HEK293 (cell line): ENCODE measurements at regions not wholly inside any gene's neighbourhood (a gene's known extent, or its start where the extent isn't known, plus 50 kb on each side); places are given as distances from the start of the nearest gene placed in this dataset.

ENCODE experiments used
- CTCF ChIA-PET: fragments of 350-600 bp; formaldehyde crosslinking; extraction: SDS; loops from one replicate; lab custom pipeline; 2021; ENCODE audit warnings: antibody characterized with exemption; lab: Yijun Ruan, JAX
- POLR2A ChIA-PET: fragments of 300-600 bp; formaldehyde crosslinking; extraction: SDS; loops from one replicate; lab custom pipeline; 2020; ENCODE audit warnings: antibody characterized with exemption, inconsistent platforms; lab: Yijun Ruan, JAX
- H3K27ac ChIP-seq: fragments of 200-500 bp; sonication (Bioruptor generic); 2 replicates; pipeline ENCODE4 v1.5.1; 2014; ENCODE audit warnings: low read depth, low read length, control low read depth, inconsistent platforms; ENCODE audit errors: extremely low read depth
- H3K36me3 ChIP-seq, 2 experiments: fragments of 200-500 bp in 1 of 2; sonication (Bioruptor generic) in 1 of 2; 1 replicate in 1 of 2; 2 replicates in 1 of 2; pipeline ENCODE4 v1.5.1; 2014 to 2017; ENCODE audit warnings: inconsistent platforms in 2 of 2, low read length in 2 of 2; ENCODE audit not compliant: control insufficient read depth in 2 of 2, insufficient read depth in 1 of 2
- H3K4me1 ChIP-seq: fragments of 200-500 bp; sonication (Bioruptor generic); 2 replicates; pipeline ENCODE4 v1.5.1; 2014; ENCODE audit warnings: mild to moderate bottlenecking, low read length, inconsistent platforms; ENCODE audit not compliant: control insufficient read depth, insufficient read depth
- H3K4me3 ChIP-seq: 2 replicates; pipeline ENCODE4 v1.5.1; 2011; ENCODE audit warnings: low read depth, mild to moderate bottlenecking, control low read depth, low read length, moderate library complexity
- H3K9me3 ChIP-seq: fragments of 200-500 bp; sonication (Bioruptor generic); 2 replicates; pipeline ENCODE4 v1.5.1; 2014; ENCODE audit warnings: low read depth, low read length, inconsistent platforms; ENCODE audit not compliant: control insufficient read depth, insufficient read depth
- GLI4 ChIP-seq: fragments of 450-650 bp; formaldehyde crosslinking; IDR thresholded peaks from 2 replicates; pipeline ENCODE4 v1.5.1; 2016; ENCODE audit warnings: missing biosample characterization, missing genetic modification characterization
- KLF10 ChIP-seq: fragments of 450-650 bp; IDR thresholded peaks from 2 replicates; pipeline ENCODE4 v1.5.1; 2018; ENCODE audit warnings: missing biosample characterization, mild to moderate bottlenecking, missing genetic modification characterization
- KLF9 ChIP-seq: fragments of 450-650 bp; formaldehyde crosslinking; IDR thresholded peaks from 2 replicates; pipeline ENCODE4 v1.5.1; 2016; ENCODE audit warnings: missing biosample characterization, missing genetic modification characterization, low read depth
- OSR2 ChIP-seq: fragments of 450-650 bp; formaldehyde crosslinking; IDR thresholded peaks from 2 replicates; pipeline ENCODE4 v1.5.1; 2016; ENCODE audit warnings: missing biosample characterization, missing genetic modification characterization
- OVOL3 ChIP-seq: fragments of 450-650 bp; formaldehyde crosslinking; IDR thresholded peaks from 2 replicates; pipeline ENCODE4 v1.5.1; 2016; ENCODE audit warnings: missing biosample characterization, missing genetic modification characterization
- ZBTB17 ChIP-seq: fragments of 450-650 bp; formaldehyde crosslinking; IDR thresholded peaks from 2 replicates; pipeline ENCODE4 v1.5.1; 2016; ENCODE audit warnings: missing biosample characterization, missing genetic modification characterization
- ZNF133 ChIP-seq: fragments of 450-650 bp; formaldehyde crosslinking; IDR thresholded peaks from 2 replicates; pipeline ENCODE4 v1.5.1; 2016; ENCODE audit warnings: missing biosample characterization, missing genetic modification characterization
- ZNF221 ChIP-seq: fragments of 450-650 bp; formaldehyde crosslinking; IDR thresholded peaks from 2 replicates; pipeline ENCODE4 v1.5.1; 2017; ENCODE audit warnings: missing biosample characterization, missing genetic modification characterization, borderline replicate concordance
- ZNF23 ChIP-seq: fragments of 450-650 bp; formaldehyde crosslinking; IDR thresholded peaks from 2 replicates; pipeline ENCODE4 v1.5.1; 2016; ENCODE audit warnings: missing biosample characterization, missing genetic modification characterization, borderline replicate concordance
- ZNF404 ChIP-seq: fragments of 450-650 bp; formaldehyde crosslinking; IDR thresholded peaks from 2 replicates; pipeline ENCODE4 v1.5.1; 2017; ENCODE audit warnings: missing biosample characterization, missing genetic modification characterization
- ZNF548 ChIP-seq: fragments of 450-650 bp; formaldehyde crosslinking; IDR thresholded peaks from 2 replicates; pipeline ENCODE4 v1.5.1; 2016; ENCODE audit warnings: missing biosample characterization, missing genetic modification characterization
- ZNF621 ChIP-seq: fragments of 450-650 bp; formaldehyde crosslinking; IDR thresholded peaks from 2 replicates; pipeline ENCODE4 v1.5.1; 2017; ENCODE audit warnings: missing biosample characterization, missing genetic modification characterization
- ZNF629 ChIP-seq: fragments of 450-650 bp; formaldehyde crosslinking; IDR thresholded peaks from 2 replicates; pipeline ENCODE4 v1.5.1; 2017; ENCODE audit warnings: missing biosample characterization, missing genetic modification characterization
- ZNF670 ChIP-seq: fragments of 450-650 bp; formaldehyde crosslinking; IDR thresholded peaks from 2 replicates; pipeline ENCODE4 v1.5.1; 2016; ENCODE audit warnings: missing biosample characterization, missing genetic modification characterization, low read depth
- ZNF830 ChIP-seq: fragments of 450-650 bp; IDR thresholded peaks from 2 replicates; pipeline ENCODE4 v1.5.0; 2018; ENCODE audit warnings: missing biosample characterization, missing genetic modification characterization, low read depth, mild to moderate bottlenecking, moderate library complexity
- ZSCAN30 ChIP-seq: fragments of 450-650 bp; IDR thresholded peaks from 2 replicates; pipeline ENCODE4 v1.5.1; 2018; ENCODE audit warnings: missing biosample characterization, mild to moderate bottlenecking, missing genetic modification characterization, moderate library complexity
- ZXDB ChIP-seq: fragments of 450-650 bp; formaldehyde crosslinking; IDR thresholded peaks from 2 replicates; pipeline ENCODE4 v1.5.1; 2016; ENCODE audit warnings: missing biosample characterization, missing genetic modification characterization
- TF ChIP-seq, protein P1 (sequence below): fragments of 450-650 bp; formaldehyde crosslinking; IDR thresholded peaks from 2 replicates; pipeline ENCODE4 v1.5.1; 2017; ENCODE audit warnings: missing biosample characterization, missing genetic modification characterization
- TF ChIP-seq, protein P2 (sequence below): fragments of 450-650 bp; formaldehyde crosslinking; IDR thresholded peaks from 2 replicates; pipeline ENCODE4 v1.5.1; 2016; ENCODE audit warnings: missing biosample characterization, missing genetic modification characterization
- TF ChIP-seq, protein P3 (sequence below): fragments of 450-650 bp; formaldehyde crosslinking; IDR thresholded peaks from 2 replicates; pipeline ENCODE4 v1.5.1; 2016; ENCODE audit warnings: missing biosample characterization, missing genetic modification characterization
- TF ChIP-seq, protein P4 (sequence below): fragments of 450-650 bp; formaldehyde crosslinking; IDR thresholded peaks from 2 replicates; pipeline ENCODE4 v1.5.1; 2016; ENCODE audit warnings: missing biosample characterization, missing genetic modification characterization

DNA sequence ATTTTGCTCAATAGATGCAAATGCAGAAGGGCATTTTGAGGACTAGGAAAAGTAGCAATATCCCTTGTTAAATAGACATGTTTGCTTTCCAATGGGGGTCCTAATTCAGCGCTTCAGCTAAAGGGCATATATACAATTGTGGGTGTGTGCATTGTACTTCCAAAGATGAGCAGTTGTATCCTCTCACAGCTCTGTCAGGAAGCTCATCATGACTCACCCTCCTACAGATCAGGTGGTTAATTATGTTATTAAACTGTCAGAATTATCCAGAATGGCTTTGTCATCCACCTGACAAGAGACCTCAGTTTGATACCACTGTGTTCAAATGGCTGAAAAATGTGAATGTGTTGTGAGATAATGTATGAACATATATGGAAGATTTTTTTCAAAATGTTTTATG is 252.2 kb upstream of the MTNR1B start:
- Histone ChIP-seq H3K27ac (no peak overlapping the region), H3K9me3 (no peaks in the 10 kb centered on the region), H3K4me3 (no peak overlapping the region), H3K4me1 (no peaks in the 10 kb centered on the region), H3K36me3 (no peaks in the 10 kb centered on the region)
- TF ChIP-seq ZNF621 (tag by site-specific recombination) = no peak
- TF ChIP-seq ZXDB (tag by site-specific recombination) = no peak
- no peak for TF ChIP-seq ZNF221 (tag by site-specific recombination)
- TF ChIP-seq ZNF548 = no peak
- no peak for TF ChIP-seq OVOL3
- no peak for TF ChIP-seq KLF9 (tag by site-specific recombination)
- TF ChIP-seq, protein P1, sequence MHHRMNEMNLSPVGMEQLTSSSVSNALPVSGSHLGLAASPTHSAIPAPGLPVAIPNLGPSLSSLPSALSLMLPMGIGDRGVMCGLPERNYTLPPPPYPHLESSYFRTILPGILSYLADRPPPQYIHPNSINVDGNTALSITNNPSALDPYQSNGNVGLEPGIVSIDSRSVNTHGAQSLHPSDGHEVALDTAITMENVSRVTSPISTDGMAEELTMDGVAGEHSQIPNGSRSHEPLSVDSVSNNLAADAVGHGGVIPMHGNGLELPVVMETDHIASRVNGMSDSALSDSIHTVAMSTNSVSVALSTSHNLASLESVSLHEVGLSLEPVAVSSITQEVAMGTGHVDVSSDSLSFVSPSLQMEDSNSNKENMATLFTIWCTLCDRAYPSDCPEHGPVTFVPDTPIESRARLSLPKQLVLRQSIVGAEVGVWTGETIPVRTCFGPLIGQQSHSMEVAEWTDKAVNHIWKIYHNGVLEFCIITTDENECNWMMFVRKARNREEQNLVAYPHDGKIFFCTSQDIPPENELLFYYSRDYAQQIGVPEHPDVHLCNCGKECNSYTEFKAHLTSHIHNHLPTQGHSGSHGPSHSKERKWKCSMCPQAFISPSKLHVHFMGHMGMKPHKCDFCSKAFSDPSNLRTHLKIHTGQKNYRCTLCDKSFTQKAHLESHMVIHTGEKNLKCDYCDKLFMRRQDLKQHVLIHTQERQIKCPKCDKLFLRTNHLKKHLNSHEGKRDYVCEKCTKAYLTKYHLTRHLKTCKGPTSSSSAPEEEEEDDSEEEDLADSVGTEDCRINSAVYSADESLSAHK (tag by site-specific recombination) = no peak
- no peak for TF ChIP-seq ZSCAN30
- no peak for TF ChIP-seq ZNF629
- ChIA-PET CTCF (interaction anchor here (0.7 kb wide), 1 partner anchor 466 kb away, joined by 3 read pairs; no protein-coding TSS in a partner anchor), POLR2A (no interaction called here)

DNA sequence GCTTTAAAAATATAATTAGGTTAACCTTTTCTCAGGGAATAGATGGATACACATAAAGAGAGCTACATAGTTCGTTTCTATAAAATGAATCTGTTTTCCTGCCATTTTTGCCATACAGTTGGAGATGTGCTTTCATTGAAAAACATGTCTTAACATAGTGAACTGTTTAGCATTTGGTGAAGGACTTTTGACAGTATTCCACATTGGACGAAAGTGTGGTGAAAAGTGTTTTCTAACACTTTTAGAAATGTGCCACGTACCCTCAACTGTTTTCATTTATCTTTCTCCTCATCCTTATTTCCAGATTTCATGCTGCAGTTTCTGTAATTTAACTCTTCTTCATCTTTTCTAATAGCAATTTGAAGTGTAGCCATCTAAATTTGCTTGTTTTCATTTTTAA is 249.1 kb upstream of the MTNR1B start:
- no peaks in the 10 kb centered on the region for H3K4me1 ChIP-seq
- H3K4me3 ChIP-seq = no peak overlapping the region
- no peak overlapping the region for H3K27ac ChIP-seq
- H3K9me3 ChIP-seq = no peaks in the 10 kb centered on the region
- TF ChIP-seq ZNF670 (tag by site-specific recombination) = no peak
- TF ChIP-seq ZNF23 (tag by site-specific recombination) = no peak
- CTCF ChIA-PET = no interaction called here
- POLR2A ChIA-PET = no interaction called here
- no peaks in the 10 kb centered on the region for H3K36me3 ChIP-seq

DNA sequence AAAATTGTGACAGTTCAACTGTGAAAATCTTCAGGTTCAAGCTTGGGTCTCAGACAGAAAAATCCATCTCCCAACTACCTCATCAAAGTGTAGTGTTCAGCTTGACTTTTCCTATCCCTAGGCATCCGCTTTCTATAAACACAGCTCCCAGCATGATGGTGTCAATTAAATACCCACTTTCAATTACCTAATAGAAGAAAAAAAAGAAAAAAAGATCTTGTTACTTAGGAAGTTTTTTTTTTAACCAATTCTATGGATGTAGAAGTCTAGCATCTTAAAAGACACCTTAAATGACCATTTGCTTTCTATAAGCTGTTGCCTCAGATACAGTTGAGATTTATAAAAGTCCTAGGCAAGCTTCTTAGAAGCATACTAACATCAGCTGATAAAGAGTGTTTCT is 244.1 kb upstream of the MTNR1B start:
- Histone ChIP-seq H3K36me3 (no peaks in the 10 kb centered on the region), H3K4me1 (peaks cover 6% of the 10 kb centered on the region; the same call in 1 of the 2 replicates), H3K9me3 (no peaks in the 10 kb centered on the region), H3K27ac (no peak overlapping the region), H3K4me3 (no peak overlapping the region)
- ChIA-PET POLR2A (no interaction called here), CTCF (no interaction called here)
- no peak for TF ChIP-seq ZNF830 (tag by site-specific recombination)
- no peak for TF ChIP-seq ZBTB17 (tag by site-specific recombination)
- TF ChIP-seq GLI4 (tag by site-specific recombination) = no peak
- no peak for TF ChIP-seq ZSCAN30

DNA sequence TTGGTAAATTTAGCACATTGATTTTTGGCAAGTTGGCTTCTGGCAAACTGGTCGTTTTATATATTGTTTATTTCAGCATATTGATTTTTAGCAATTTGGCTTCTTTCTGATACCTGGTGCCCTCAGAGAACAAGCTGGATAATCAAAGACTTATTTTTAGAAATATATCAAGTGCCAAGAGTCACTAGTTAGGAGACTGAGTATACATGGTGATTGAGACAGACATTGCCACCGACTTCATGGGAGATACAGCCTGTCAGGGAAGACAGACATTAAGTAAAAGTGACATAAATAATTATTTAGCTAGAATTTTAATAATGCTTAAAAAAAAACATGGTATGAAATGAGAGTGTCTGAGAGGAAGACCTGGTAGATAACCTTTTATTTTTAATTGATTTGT is 242.3 kb upstream of the MTNR1B start:
- H3K9me3 ChIP-seq = no peaks in the 10 kb centered on the region
- ChIA-PET POLR2A (interaction anchor here (0.6 kb wide), 1 partner anchor 156 kb away, joined by 3 read pairs; no protein-coding TSS in a partner anchor), CTCF (interaction anchor here (0.8 kb wide), 1 partner anchor 767 kb away, joined by 3 read pairs; no protein-coding TSS in a partner anchor)
- H3K27ac ChIP-seq = no peak overlapping the region
- no peaks in the 10 kb centered on the region for H3K36me3 ChIP-seq
- peaks cover 6% of the 10 kb centered on the region; the same call in 1 of the 2 replicates for H3K4me1 ChIP-seq
- no peak overlapping the region for H3K4me3 ChIP-seq
- TF ChIP-seq OSR2 (no peak), KLF10 (tag by site-specific recombination) (no peak), ZNF133 (tag by site-specific recombination) (no peak), ZNF404 (tag by site-specific recombination) (no peak)
- TF ChIP-seq, protein P2, sequence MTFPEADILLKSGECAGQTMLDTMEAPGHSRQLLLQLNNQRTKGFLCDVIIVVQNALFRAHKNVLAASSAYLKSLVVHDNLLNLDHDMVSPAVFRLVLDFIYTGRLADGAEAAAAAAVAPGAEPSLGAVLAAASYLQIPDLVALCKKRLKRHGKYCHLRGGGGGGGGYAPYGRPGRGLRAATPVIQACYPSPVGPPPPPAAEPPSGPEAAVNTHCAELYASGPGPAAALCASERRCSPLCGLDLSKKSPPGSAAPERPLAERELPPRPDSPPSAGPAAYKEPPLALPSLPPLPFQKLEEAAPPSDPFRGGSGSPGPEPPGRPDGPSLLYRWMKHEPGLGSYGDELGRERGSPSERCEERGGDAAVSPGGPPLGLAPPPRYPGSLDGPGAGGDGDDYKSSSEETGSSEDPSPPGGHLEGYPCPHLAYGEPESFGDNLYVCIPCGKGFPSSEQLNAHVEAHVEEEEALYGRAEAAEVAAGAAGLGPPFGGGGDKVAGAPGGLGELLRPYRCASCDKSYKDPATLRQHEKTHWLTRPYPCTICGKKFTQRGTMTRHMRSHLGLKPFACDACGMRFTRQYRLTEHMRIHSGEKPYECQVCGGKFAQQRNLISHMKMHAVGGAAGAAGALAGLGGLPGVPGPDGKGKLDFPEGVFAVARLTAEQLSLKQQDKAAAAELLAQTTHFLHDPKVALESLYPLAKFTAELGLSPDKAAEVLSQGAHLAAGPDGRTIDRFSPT (tag by site-specific recombination) = no peak
- TF ChIP-seq, protein P3, sequence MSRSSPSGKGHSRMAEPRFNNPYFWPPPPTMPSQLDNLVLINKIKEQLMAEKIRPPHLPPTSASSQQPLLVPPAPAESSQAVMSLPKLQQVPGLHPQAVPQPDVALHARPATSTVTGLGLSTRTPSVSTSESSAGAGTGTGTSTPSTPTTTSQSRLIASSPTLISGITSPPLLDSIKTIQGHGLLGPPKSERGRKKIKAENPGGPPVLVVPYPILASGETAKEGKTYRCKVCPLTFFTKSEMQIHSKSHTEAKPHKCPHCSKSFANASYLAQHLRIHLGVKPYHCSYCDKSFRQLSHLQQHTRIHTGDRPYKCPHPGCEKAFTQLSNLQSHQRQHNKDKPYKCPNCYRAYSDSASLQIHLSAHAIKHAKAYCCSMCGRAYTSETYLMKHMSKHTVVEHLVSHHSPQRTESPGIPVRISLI (tag by site-specific recombination) = no peak
- TF ChIP-seq, protein P4, sequence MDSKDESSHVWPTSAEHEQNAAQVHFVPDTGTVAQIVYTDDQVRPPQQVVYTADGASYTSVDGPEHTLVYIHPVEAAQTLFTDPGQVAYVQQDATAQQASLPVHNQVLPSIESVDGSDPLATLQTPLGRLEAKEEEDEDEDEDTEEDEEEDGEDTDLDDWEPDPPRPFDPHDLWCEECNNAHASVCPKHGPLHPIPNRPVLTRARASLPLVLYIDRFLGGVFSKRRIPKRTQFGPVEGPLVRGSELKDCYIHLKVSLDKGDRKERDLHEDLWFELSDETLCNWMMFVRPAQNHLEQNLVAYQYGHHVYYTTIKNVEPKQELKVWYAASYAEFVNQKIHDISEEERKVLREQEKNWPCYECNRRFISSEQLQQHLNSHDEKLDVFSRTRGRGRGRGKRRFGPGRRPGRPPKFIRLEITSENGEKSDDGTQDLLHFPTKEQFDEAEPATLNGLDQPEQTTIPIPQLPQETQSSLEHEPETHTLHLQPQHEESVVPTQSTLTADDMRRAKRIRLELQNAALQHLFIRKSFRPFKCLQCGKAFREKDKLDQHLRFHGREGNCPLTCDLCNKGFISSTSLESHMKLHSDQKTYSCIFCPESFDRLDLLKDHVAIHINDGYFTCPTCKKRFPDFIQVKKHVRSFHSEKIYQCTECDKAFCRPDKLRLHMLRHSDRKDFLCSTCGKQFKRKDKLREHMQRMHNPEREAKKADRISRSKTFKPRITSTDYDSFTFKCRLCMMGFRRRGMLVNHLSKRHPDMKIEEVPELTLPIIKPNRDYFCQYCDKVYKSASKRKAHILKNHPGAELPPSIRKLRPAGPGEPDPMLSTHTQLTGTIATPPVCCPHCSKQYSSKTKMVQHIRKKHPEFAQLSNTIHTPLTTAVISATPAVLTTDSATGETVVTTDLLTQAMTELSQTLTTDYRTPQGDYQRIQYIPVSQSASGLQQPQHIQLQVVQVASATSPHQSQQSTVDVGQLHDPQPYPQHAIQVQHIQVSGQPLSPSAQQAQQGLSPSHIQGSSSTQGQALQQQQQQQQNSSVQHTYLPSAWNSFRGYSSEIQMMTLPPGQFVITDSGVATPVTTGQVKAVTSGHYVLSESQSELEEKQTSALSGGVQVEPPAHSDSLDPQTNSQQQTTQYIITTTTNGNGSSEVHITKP (tag by site-specific recombination) = no peak
